Mesenchymal stem cell (in vitro differentiated cells and primary cell): ENCODE measurements at regions not wholly inside any gene's neighbourhood (a gene's known extent, or its start where the extent isn't known, plus 50 kb on each side); places are given as distances from the start of the nearest gene placed in this dataset.

Source experiments
- DNase-seq: peaks from one replicate; pipeline ENCODE4 v3.0.0-alpha.2; 2013
- H2AFZ ChIP-seq: one replicate; pipeline ENCODE4 v1.6.1; 2013; ENCODE audit warnings: low read depth, mild to moderate bottlenecking, control low read depth, inconsistent platforms, low read length, moderate library complexity
- H2AK5ac ChIP-seq: 2 replicates; pipeline ENCODE4 v1.6.1; 2013; ENCODE audit warnings: low read length, moderate library complexity, mild to moderate bottlenecking, inconsistent platforms; ENCODE audit not compliant: severe bottlenecking
- H2BK120ac ChIP-seq: one replicate; pipeline ENCODE4 v1.6.1; 2013; ENCODE audit warnings: low read depth, mild to moderate bottlenecking, inconsistent platforms, low read length, moderate library complexity
- H2BK12ac ChIP-seq, 2 experiments: one replicate each; pipeline ENCODE4 v1.6.1; 2013; ENCODE audit warnings: inconsistent platforms in 2 of 2, low read length in 2 of 2, mild to moderate bottlenecking in 2 of 2, moderate library complexity in 2 of 2, control low read depth in 1 of 2
- H2BK15ac ChIP-seq: one replicate; pipeline ENCODE4 v1.6.1; 2013; ENCODE audit warnings: mild to moderate bottlenecking, low read depth, inconsistent platforms; ENCODE audit not compliant: poor library complexity, severe bottlenecking
- H2BK5ac ChIP-seq: 2 replicates; pipeline ENCODE4 v1.6.1; 2013; ENCODE audit warnings: low read depth, mild to moderate bottlenecking, low read length, control low read depth, inconsistent platforms; ENCODE audit not compliant: poor library complexity, severe bottlenecking
- H3K14ac ChIP-seq, 2 experiments: one replicate each; pipeline ENCODE4 v1.6.1; 2013; ENCODE audit warnings: inconsistent platforms in 2 of 2, low read length in 2 of 2, control low read depth in 1 of 2, mild to moderate bottlenecking in 1 of 2, moderate library complexity in 1 of 2
- H3K18ac ChIP-seq, 2 experiments: one replicate each; pipeline ENCODE4 v1.6.1; 2013; ENCODE audit warnings: inconsistent platforms in 2 of 2, low read length in 2 of 2, control low read depth in 1 of 2, low read depth in 1 of 2, mild to moderate bottlenecking in 1 of 2
- H3K23ac ChIP-seq, 2 experiments: one replicate each; pipeline ENCODE4 v1.6.1; 2013; ENCODE audit warnings: inconsistent platforms in 2 of 2, low read length in 2 of 2, mild to moderate bottlenecking in 2 of 2, moderate library complexity in 2 of 2, control low read depth in 1 of 2
- H3K27ac ChIP-seq: 2 replicates; pipeline ENCODE4 v1.5.1; 2013; ENCODE audit warnings: mild to moderate bottlenecking, moderate library complexity, low read length, control low read depth, inconsistent platforms; ENCODE audit not compliant: poor library complexity, severe bottlenecking
- H3K27me3 ChIP-seq, 2 experiments: 2 replicates each; pipeline versions ENCODE4 v1.6.1 to v1.7.0; 2013; ENCODE audit warnings: low read length in 2 of 2, mild to moderate bottlenecking in 2 of 2, moderate library complexity in 2 of 2, control low read depth in 1 of 2, inconsistent platforms in 1 of 2; ENCODE audit not compliant: control insufficient read depth in 1 of 2, insufficient read depth in 1 of 2
- H3K36me3 ChIP-seq, 2 experiments: 2 replicates each; pipeline versions ENCODE4 v1.6.1 to v1.7.0; 2013; ENCODE audit warnings: low read length in 2 of 2, control low read depth in 1 of 2, inconsistent platforms in 1 of 2, low read depth in 1 of 2, mild to moderate bottlenecking in 1 of 2; ENCODE audit not compliant: insufficient read depth in 2 of 2, control insufficient read depth in 1 of 2
- H3K4ac ChIP-seq, 2 experiments: one replicate each; pipeline ENCODE4 v1.6.1; 2013; ENCODE audit warnings: inconsistent platforms in 2 of 2, low read length in 2 of 2, mild to moderate bottlenecking in 2 of 2, moderate library complexity in 2 of 2, control low read depth in 1 of 2, low read depth in 1 of 2
- H3K4me1 ChIP-seq: 2 replicates; pipeline ENCODE4 v1.6.1; 2013; ENCODE audit warnings: low read depth, low read length, control low read depth; ENCODE audit not compliant: control insufficient read depth, insufficient read depth
- H3K4me2 ChIP-seq: 2 replicates; pipeline ENCODE4 v1.6.1; 2013; ENCODE audit warnings: low read length, mild to moderate bottlenecking, inconsistent platforms; ENCODE audit not compliant: poor library complexity, severe bottlenecking
- H3K4me3 ChIP-seq, 2 experiments: 2 replicates each; pipeline versions ENCODE4 v1.5.1 to v1.7.0; 2013; ENCODE audit warnings: low read length in 2 of 2, mild to moderate bottlenecking in 2 of 2, control low read depth in 1 of 2, low read depth in 1 of 2; ENCODE audit not compliant: insufficient read depth in 1 of 2
- H3K79me1 ChIP-seq: replicated peaks from 2 replicates; pipeline ENCODE4 v1.6.1; 2013; ENCODE audit warnings: mild to moderate bottlenecking, control low read depth, low read length, inconsistent platforms; ENCODE audit not compliant: poor library complexity, severe bottlenecking
- H3K9ac ChIP-seq: 2 replicates; pipeline ENCODE4 v1.7.0; 2013; ENCODE audit warnings: mild to moderate bottlenecking, low read length, moderate library complexity
- H3K9me3 ChIP-seq: 2 replicates; pipeline ENCODE4 v1.7.0; 2013; ENCODE audit warnings: mild to moderate bottlenecking, low read length; ENCODE audit not compliant: control insufficient read depth
- H4K8ac ChIP-seq: one replicate; pipeline ENCODE4 v1.6.1; 2013; ENCODE audit warnings: inconsistent platforms, mild to moderate bottlenecking, low read length, moderate library complexity
- H4K91ac ChIP-seq: one replicate; pipeline ENCODE4 v1.6.1; 2013; ENCODE audit warnings: mild to moderate bottlenecking, low read length, inconsistent platforms
- WGBS: methylation state at CpG from one replicate; pipeline ENCODE4 v1.1.7; 2013; ENCODE audit warnings: mixed read lengths; 5-methylcytosine and 5-hydroxymethylcytosine counted together

- no peaks in the 10 kb centered on the region for H3K27me3 ChIP-seq
- H3K14ac ChIP-seq, result no peak overlapping the region
- peak overlapping the region; percentile 59 for H4K8ac ChIP-seq
- H2AK5ac ChIP-seq, result no peak overlapping the region
- no peaks in the 10 kb centered on the region for H3K9me3 ChIP-seq
- peak overlapping the region in 1 of 2 experiments; percentile 1 for H3K18ac ChIP-seq
- no peak overlapping the region for H2BK12ac ChIP-seq
- no peak overlapping the region for H4K91ac ChIP-seq
- peak; percentile 86 for DNase-seq
- H3K36me3 ChIP-seq, result no peaks in the 10 kb centered on the region
- H3K4me3 ChIP-seq, result peak overlapping the region; percentile 8 to 71
- no peak overlapping the region for H3K23ac ChIP-seq
- WGBS, result 22% methylated on average over 10 of the region's 10 CpGs
- no peak overlapping the region for H2BK15ac ChIP-seq
- H2AFZ ChIP-seq, result no peak overlapping the region
- peak overlapping the region; percentile 37 for H2BK120ac ChIP-seq
- no peak overlapping the region for H2BK5ac ChIP-seq
- H3K4me1 ChIP-seq, result peaks cover 2% of the 10 kb centered on the region
- peak overlapping the region; percentile 46 for H3K27ac ChIP-seq
- peak overlapping the region; percentile 63 for H3K9ac ChIP-seq
- no peak overlapping the region for H3K4ac ChIP-seq
- no peaks in the 10 kb centered on the region for H3K79me1 ChIP-seq
- peak overlapping the region; percentile 57 for H3K4me2 ChIP-seq
Observed at GRCh38 chr12:92034858-92035401, 110.7 kb downstream of the BTG1 start.

DNA sequence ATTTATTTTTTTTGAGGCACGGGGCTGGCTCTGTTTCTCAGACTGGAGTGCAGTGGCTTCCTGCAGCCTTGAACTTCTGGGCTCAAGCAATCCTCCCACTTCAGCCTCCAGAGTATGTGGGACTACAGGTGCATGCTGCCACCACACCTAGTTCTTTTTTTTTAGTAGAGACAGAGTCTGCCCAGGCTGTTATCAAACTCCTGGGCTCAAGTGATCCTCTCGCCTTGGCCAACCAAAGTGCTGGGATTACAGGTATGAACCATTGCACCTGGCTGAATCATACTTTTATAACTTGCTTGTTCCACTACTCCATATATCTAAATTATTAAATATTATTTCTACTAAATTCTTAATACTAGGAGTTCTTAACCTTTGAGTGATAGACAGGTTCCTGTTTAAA lies 111.6 kb downstream of the BTG1 start:
- peak overlapping the region in 1 of 2 experiments; percentile 96 for H2BK12ac ChIP-seq
- peaks cover 2% of the 10 kb centered on the region for H3K4me1 ChIP-seq
- no peak overlapping the region for H3K23ac ChIP-seq
- H3K4me3 ChIP-seq, result no peak overlapping the region
- 100% methylated on average over 1 of the region's 2 CpGs for WGBS
- no peak overlapping the region for H2BK5ac ChIP-seq
- no peaks in the 10 kb centered on the region for H3K36me3 ChIP-seq
- H2BK15ac ChIP-seq, result no peak overlapping the region
- H2BK120ac ChIP-seq, result peak overlapping the region; percentile 78
- H3K14ac ChIP-seq, result no peak overlapping the region
- DNase-seq, result no peak
- H3K9ac ChIP-seq, result no peak overlapping the region
- H3K18ac ChIP-seq, result peak overlapping the region in 1 of 2 experiments; percentile 46
- H3K4ac ChIP-seq, result peak overlapping the region in 1 of 2 experiments; percentile 63
- no peaks in the 10 kb centered on the region for H3K9me3 ChIP-seq
- no peak overlapping the region for H2AK5ac ChIP-seq
- no peaks in the 10 kb centered on the region for H3K79me1 ChIP-seq
- no peak overlapping the region for H3K4me2 ChIP-seq
- no peak overlapping the region for H4K91ac ChIP-seq
- H2AFZ ChIP-seq, result no peak overlapping the region
- H4K8ac ChIP-seq, result no peak overlapping the region
- H3K27ac ChIP-seq, result no peak overlapping the region
- H3K27me3 ChIP-seq, result no peaks in the 10 kb centered on the region

- H3K9me3 ChIP-seq, result no peaks in the 10 kb centered on the region
- H3K4me1 ChIP-seq, result peaks cover 2% of the 10 kb centered on the region
- H4K91ac ChIP-seq, result no peak overlapping the region
- H3K23ac ChIP-seq, result no peak overlapping the region
- H3K9ac ChIP-seq, result no peak overlapping the region
- 100% methylated on average over 1 of the region's 3 CpGs for WGBS
- peak overlapping the region in 1 of 2 experiments; percentile 11 for H3K4ac ChIP-seq
- H2BK120ac ChIP-seq, result no peak overlapping the region
- peak overlapping the region; percentile 49 to 55 for H3K18ac ChIP-seq
- H3K27ac ChIP-seq, result no peak overlapping the region
- no peak for DNase-seq
- H2AK5ac ChIP-seq, result peak overlapping the region; percentile 54
- no peak overlapping the region for H3K14ac ChIP-seq
- H3K4me2 ChIP-seq, result no peak overlapping the region
- H2BK12ac ChIP-seq, result peak overlapping the region; percentile 82 to 87
- no peaks in the 10 kb centered on the region for H3K27me3 ChIP-seq
- H3K79me1 ChIP-seq, result no peaks in the 10 kb centered on the region
- H3K4me3 ChIP-seq, result no peak overlapping the region
- H2BK15ac ChIP-seq, result no peak overlapping the region
- H2BK5ac ChIP-seq, result no peak overlapping the region
- H2AFZ ChIP-seq, result no peak overlapping the region
- H3K36me3 ChIP-seq, result no peaks in the 10 kb centered on the region
- H4K8ac ChIP-seq, result no peak overlapping the region
Observed at GRCh38 chr12:92032965-92033364, 112.7 kb downstream of the BTG1 start.

- Histone ChIP-seq H3K4me3 (no peak overlapping the region), H2BK15ac (no peak overlapping the region), H3K79me1 (no peaks in the 10 kb centered on the region), H3K4ac (no peak overlapping the region), H3K9ac (no peak overlapping the region), H3K36me3 (no peaks in the 10 kb centered on the region), H3K27me3 (no peaks in the 10 kb centered on the region), H3K27ac (no peak overlapping the region), H2BK120ac (no peak overlapping the region), H2AFZ (no peak overlapping the region), H3K4me2 (no peak overlapping the region), H4K8ac (no peak overlapping the region), H2BK12ac (no peak overlapping the region), H4K91ac (no peak overlapping the region), H3K23ac (no peak overlapping the region), H2BK5ac (no peak overlapping the region), H3K18ac (no peak overlapping the region), H2AK5ac (no peak overlapping the region), H3K4me1 (peaks cover 2% of the 10 kb centered on the region), H3K14ac (no peak overlapping the region), H3K9me3 (no peaks in the 10 kb centered on the region)
- DNase-seq, result no peak
- no CpG with 5 or more reads among the region's 1 CpG for WGBS
Observed at GRCh38 chr12:92032101-92032500, 113.5 kb downstream of the BTG1 start.
